SH-SY5Y (cell line): ENCODE measurements at regions not wholly inside any gene's neighbourhood (a gene's known extent, or its start where the extent isn't known, plus 50 kb on each side); places are given as distances from the start of the nearest gene placed in this dataset.

ENCODE experiments used
- GATA2 ChIP-seq: IDR thresholded peaks from 2 replicates; pipeline ENCODE4 v1.6.1; 2011; ENCODE audit warnings: mild to moderate bottlenecking, low read depth, low read length
- GATA3 ChIP-seq: IDR thresholded peaks from 2 replicates; pipeline ENCODE4 v1.6.1; 2011; ENCODE audit warnings: low read depth, mild to moderate bottlenecking, low read length, moderate library complexity

- TF ChIP-seq GATA3 = no peak
- TF ChIP-seq GATA2 = no peak
Measured at GRCh38 chr9:96065482-96066251, 190.2 kb downstream of the ERCC6L2 start.
